ENCODE measurements at regions not wholly inside any gene's neighbourhood (a gene's known extent, or its start where the extent isn't known, plus 50 kb on each side); places are given as distances from the start of the nearest gene placed in this dataset.

GRCh38 chr11:42823546-42823945 is 488.2 kb upstream of the API5 start:
- Histone ChIP-seq H3K79me2 (ENCODE audit: control insufficient read depth, insufficient read depth, low read length) (no peaks in the 10 kb centered on the region), H3K9me3 (ENCODE audit: control insufficient read depth, insufficient read depth, low read depth, low read length) (no peaks in the 10 kb centered on the region), H4K20me1 (ENCODE audit: control insufficient read depth, extremely low read depth, insufficient read depth, low read length) (no peaks in the 10 kb centered on the region), H3K9ac (ENCODE audit: insufficient read depth, low read length) (no peak overlapping the region), H2AFZ (ENCODE audit: low read length) (no peak overlapping the region), H3K4me2 (ENCODE audit: extremely low read depth, insufficient read depth, low read length) (no peak overlapping the region), H3K4me3 (replicated peaks in 1 of 4; ENCODE audit: control extremely low read depth in 1 of 4, insufficient read depth in 1 of 4, low read depth in 3 of 4, low read length in 4 of 4) (no peak overlapping the region), H3K36me3 (ENCODE audit: control insufficient read depth, insufficient read depth, low read length) (no peaks in the 10 kb centered on the region), H3K27me3 (ENCODE audit: control insufficient read depth, insufficient read depth, low read length) (no peaks in the 10 kb centered on the region), H3K4me1 (ENCODE audit: control insufficient read depth, extremely low read depth, insufficient read depth, low read length) (no peaks in the 10 kb centered on the region), H3K27ac (ENCODE audit: insufficient read depth, low read length) (no peak overlapping the region)
- DNase-seq (ENCODE audit: low read depth in 2 of 2): no peak
- no peak for TF ChIP-seq EZH2 (IDR thresholded peaks at IDR 0.05; ENCODE audit: low read length, missing control alignments)

- no peaks in the 10 kb centered on the region for H3K27me3 ChIP-seq (ENCODE audit: control insufficient read depth, insufficient read depth, low read length)
- H3K4me3 ChIP-seq (replicated peaks in 1 of 4; ENCODE audit: control extremely low read depth in 1 of 4, insufficient read depth in 1 of 4, low read depth in 3 of 4, low read length in 4 of 4): no peak overlapping the region
- H3K79me2 ChIP-seq (ENCODE audit: control insufficient read depth, insufficient read depth, low read length): no peaks in the 10 kb centered on the region
- H3K9ac ChIP-seq (ENCODE audit: insufficient read depth, low read length): no peak overlapping the region
- no peak for DNase-seq (ENCODE audit: low read depth in 2 of 2)
- no peaks in the 10 kb centered on the region for H3K36me3 ChIP-seq (ENCODE audit: control insufficient read depth, insufficient read depth, low read length)
- no peak for TF ChIP-seq CTCF (conservative IDR thresholded peaks at IDR 0.05 in 1 of 2, IDR thresholded peaks at IDR 0.05 in 1 of 2; ENCODE audit: low read depth in 1 of 2, low read length in 2 of 2)
- no peak for TF ChIP-seq EZH2 (IDR thresholded peaks at IDR 0.05; ENCODE audit: low read length, missing control alignments)
- no peaks in the 10 kb centered on the region for H3K9me3 ChIP-seq (ENCODE audit: control insufficient read depth, insufficient read depth, low read depth, low read length)
- H2AFZ ChIP-seq (ENCODE audit: low read length): no peak overlapping the region
- no peak overlapping the region for H3K27ac ChIP-seq (ENCODE audit: insufficient read depth, low read length)
- no peak overlapping the region for H3K4me2 ChIP-seq (ENCODE audit: extremely low read depth, insufficient read depth, low read length)
- no peaks in the 10 kb centered on the region for H4K20me1 ChIP-seq (ENCODE audit: control insufficient read depth, extremely low read depth, insufficient read depth, low read length)
- H3K4me1 ChIP-seq (ENCODE audit: control insufficient read depth, extremely low read depth, insufficient read depth, low read length): no peaks in the 10 kb centered on the region
Measured at GRCh38 chr11:42824067-42824466, 487.7 kb upstream of the API5 start.

- H2AFZ ChIP-seq (ENCODE audit: low read length): no peak overlapping the region
- TF ChIP-seq EZH2 (IDR thresholded peaks at IDR 0.05; ENCODE audit: low read length, missing control alignments) (no peak), CTCF (conservative IDR thresholded peaks at IDR 0.05 in 1 of 2, IDR thresholded peaks at IDR 0.05 in 1 of 2; ENCODE audit: low read depth in 1 of 2, low read length in 2 of 2) (no peak)
- no peaks in the 10 kb centered on the region for H4K20me1 ChIP-seq (ENCODE audit: control insufficient read depth, extremely low read depth, insufficient read depth, low read length)
- no peak overlapping the region for H3K27ac ChIP-seq (ENCODE audit: insufficient read depth, low read length)
- no peaks in the 10 kb centered on the region for H3K9me3 ChIP-seq (ENCODE audit: control insufficient read depth, insufficient read depth, low read depth, low read length)
- H3K36me3 ChIP-seq (ENCODE audit: control insufficient read depth, insufficient read depth, low read length): no peaks in the 10 kb centered on the region
- H3K9ac ChIP-seq (ENCODE audit: insufficient read depth, low read length): no peak overlapping the region
- no peaks in the 10 kb centered on the region for H3K27me3 ChIP-seq (ENCODE audit: control insufficient read depth, insufficient read depth, low read length)
- H3K4me3 ChIP-seq (replicated peaks in 1 of 4; ENCODE audit: control extremely low read depth in 1 of 4, insufficient read depth in 1 of 4, low read depth in 3 of 4, low read length in 4 of 4): no peak overlapping the region
- H3K4me2 ChIP-seq (ENCODE audit: extremely low read depth, insufficient read depth, low read length): no peak overlapping the region
- no peak for DNase-seq (ENCODE audit: low read depth in 2 of 2)
- no peaks in the 10 kb centered on the region for H3K79me2 ChIP-seq (ENCODE audit: control insufficient read depth, insufficient read depth, low read length)
- no peaks in the 10 kb centered on the region for H3K4me1 ChIP-seq (ENCODE audit: control insufficient read depth, extremely low read depth, insufficient read depth, low read length)
Measured at GRCh38 chr11:42825598-42825997, 486.2 kb upstream of the API5 start.
